ENCODE measurements at regions not wholly inside any gene's neighbourhood (a gene's known extent, or its start where the extent isn't known, plus 50 kb on each side); places are given as distances from the start of the nearest gene placed in this dataset.

DNA sequence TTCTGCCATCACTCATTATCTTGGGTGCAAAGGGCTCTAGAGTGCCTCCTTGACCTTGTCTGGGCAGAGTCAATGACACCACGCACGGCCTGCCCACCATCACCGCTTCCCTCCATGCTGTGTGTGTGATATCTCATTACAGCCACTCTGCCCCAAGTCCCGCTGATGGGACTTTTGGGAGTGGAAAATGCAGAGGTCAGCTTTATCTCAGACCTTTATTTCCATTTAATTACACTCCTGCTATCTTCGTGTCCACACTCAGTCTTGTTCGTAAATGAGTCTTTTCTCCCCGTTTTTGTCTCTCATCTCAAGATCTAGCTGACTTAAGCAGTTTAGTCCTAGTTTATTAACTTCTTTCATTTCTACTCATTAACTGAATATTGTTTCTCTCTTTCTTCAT, 226.2 kb downstream of the ICE1 start:
- no peak for TF ChIP-seq ZBTB7A (IDR thresholded peaks at IDR 0.05; ENCODE audit: low read depth)
- TF ChIP-seq CEBPB (IDR thresholded peaks at IDR 0.05), result no peak
- no peak for TF ChIP-seq FOXM1 (IDR thresholded peaks at IDR 0.05; ENCODE audit: borderline replicate concordance, low read depth)
- no peak for TF ChIP-seq RAD21 (IDR thresholded peaks at IDR 0.05; ENCODE audit: low read depth)
- no peak for TF ChIP-seq CREB1 (IDR thresholded peaks at IDR 0.05; ENCODE audit: low read depth)
- no peak for TF ChIP-seq EP300 (IDR thresholded peaks at IDR 0.05; ENCODE audit: borderline replicate concordance)
- TF ChIP-seq TEAD4 (IDR thresholded peaks at IDR 0.05), result no peak
- TF ChIP-seq EGR1 (IDR thresholded peaks at IDR 0.05), result no peak
- TF ChIP-seq YY1 (IDR thresholded peaks at IDR 0.05; ENCODE audit: low read depth), result no peak
- TF ChIP-seq TAF1 (IDR thresholded peaks at IDR 0.05; ENCODE audit: low read depth), result no peak
- TF ChIP-seq, protein P1, sequence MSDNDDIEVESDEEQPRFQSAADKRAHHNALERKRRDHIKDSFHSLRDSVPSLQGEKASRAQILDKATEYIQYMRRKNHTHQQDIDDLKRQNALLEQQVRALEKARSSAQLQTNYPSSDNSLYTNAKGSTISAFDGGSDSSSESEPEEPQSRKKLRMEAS (IDR thresholded peaks at IDR 0.05), result no peak
- no peak for TF ChIP-seq TCF12 (IDR thresholded peaks at IDR 0.05; ENCODE audit: low read depth)
- no peak for TF ChIP-seq NFIC (IDR thresholded peaks at IDR 0.05)
- TF ChIP-seq, protein P2, sequence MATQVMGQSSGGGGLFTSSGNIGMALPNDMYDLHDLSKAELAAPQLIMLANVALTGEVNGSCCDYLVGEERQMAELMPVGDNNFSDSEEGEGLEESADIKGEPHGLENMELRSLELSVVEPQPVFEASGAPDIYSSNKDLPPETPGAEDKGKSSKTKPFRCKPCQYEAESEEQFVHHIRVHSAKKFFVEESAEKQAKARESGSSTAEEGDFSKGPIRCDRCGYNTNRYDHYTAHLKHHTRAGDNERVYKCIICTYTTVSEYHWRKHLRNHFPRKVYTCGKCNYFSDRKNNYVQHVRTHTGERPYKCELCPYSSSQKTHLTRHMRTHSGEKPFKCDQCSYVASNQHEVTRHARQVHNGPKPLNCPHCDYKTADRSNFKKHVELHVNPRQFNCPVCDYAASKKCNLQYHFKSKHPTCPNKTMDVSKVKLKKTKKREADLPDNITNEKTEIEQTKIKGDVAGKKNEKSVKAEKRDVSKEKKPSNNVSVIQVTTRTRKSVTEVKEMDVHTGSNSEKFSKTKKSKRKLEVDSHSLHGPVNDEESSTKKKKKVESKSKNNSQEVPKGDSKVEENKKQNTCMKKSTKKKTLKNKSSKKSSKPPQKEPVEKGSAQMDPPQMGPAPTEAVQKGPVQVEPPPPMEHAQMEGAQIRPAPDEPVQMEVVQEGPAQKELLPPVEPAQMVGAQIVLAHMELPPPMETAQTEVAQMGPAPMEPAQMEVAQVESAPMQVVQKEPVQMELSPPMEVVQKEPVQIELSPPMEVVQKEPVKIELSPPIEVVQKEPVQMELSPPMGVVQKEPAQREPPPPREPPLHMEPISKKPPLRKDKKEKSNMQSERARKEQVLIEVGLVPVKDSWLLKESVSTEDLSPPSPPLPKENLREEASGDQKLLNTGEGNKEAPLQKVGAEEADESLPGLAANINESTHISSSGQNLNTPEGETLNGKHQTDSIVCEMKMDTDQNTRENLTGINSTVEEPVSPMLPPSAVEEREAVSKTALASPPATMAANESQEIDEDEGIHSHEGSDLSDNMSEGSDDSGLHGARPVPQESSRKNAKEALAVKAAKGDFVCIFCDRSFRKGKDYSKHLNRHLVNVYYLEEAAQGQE (IDR thresholded peaks at IDR 0.05; ENCODE audit: low read depth), result no peak
- TF ChIP-seq, protein P3, sequence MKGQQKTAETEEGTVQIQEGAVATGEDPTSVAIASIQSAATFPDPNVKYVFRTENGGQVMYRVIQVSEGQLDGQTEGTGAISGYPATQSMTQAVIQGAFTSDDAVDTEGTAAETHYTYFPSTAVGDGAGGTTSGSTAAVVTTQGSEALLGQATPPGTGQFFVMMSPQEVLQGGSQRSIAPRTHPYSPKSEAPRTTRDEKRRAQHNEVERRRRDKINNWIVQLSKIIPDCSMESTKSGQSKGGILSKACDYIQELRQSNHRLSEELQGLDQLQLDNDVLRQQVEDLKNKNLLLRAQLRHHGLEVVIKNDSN (IDR thresholded peaks at IDR 0.05), result no peak

DNA sequence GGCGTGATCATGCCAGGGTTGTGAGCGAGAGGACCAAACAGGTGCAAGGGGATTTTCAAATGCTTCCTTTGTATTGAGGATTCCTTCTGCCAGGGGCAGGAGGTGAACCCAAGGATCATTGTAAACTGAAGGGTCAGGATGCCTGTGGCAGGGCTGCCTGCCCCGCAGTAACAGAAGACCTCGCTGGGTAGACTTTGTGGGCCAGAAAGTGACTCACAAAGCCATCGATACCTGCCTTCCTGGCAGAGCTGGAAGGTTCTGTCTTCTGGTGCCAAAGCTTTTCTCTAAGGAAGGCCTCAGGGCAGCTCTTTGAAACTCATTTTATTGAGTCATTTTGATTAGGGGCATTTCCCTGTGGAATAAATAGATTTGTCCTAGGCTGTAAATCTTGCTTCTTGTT, 223.4 kb downstream of the ICE1 start:
- TF ChIP-seq CEBPB (IDR thresholded peaks at IDR 0.05), result no peak

DNA sequence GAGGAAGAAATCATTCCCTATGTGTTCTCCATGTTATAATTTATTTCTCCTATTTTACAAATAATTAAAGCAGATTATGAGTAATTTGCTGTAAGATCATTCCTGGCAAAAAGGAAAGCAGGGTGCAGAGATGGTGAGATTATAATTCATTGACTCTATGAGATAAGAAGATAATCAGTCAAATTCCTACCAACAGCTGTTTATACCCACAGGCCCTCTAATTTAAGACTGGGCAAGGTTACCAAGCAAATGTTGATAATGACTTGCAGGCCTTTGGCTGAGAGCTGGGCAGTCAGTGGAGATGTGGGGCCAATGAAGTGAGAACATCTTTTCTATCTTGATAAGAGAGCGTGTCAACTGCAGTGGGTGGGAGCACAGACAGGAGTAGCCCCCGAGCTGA, 222.7 kb downstream of the ICE1 start:
- TF ChIP-seq TEAD4 (IDR thresholded peaks at IDR 0.05) (no peak), FOXM1 (IDR thresholded peaks at IDR 0.05; ENCODE audit: borderline replicate concordance, low read depth) (no peak), TCF12 (IDR thresholded peaks at IDR 0.05; ENCODE audit: low read depth) (no peak), NFIC (IDR thresholded peaks at IDR 0.05) (no peak), CREB1 (IDR thresholded peaks at IDR 0.05; ENCODE audit: low read depth) (no peak), CEBPB (IDR thresholded peaks at IDR 0.05) (no peak), RAD21 (IDR thresholded peaks at IDR 0.05; ENCODE audit: low read depth) (no peak), EP300 (IDR thresholded peaks at IDR 0.05; ENCODE audit: borderline replicate concordance) (no peak), EGR1 (IDR thresholded peaks at IDR 0.05) (no peak)
- TF ChIP-seq, protein P1 (IDR thresholded peaks at IDR 0.05), result no peak
- TF ChIP-seq, protein P3 (IDR thresholded peaks at IDR 0.05), result no peak

DNA sequence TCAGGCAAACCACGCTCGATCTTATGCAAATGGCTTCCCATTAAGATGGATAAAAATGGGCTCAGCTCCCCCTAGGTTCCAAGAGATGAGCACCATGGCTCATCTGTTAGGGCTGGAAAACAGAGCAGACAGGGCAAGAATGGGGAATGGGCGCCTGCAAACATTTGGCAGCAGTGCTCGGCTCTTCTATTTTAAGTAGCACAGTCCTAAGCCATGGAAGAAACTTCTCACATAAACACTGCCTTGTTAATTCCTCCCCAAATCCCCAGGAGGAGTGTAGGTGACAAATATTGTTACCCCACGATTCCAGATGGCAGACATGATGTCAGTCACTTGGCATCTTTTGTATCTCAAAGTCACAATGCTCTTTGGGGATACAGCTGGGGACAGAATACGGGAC, 221.8 kb downstream of the ICE1 start:
- no peak for TF ChIP-seq RAD21 (IDR thresholded peaks at IDR 0.05; ENCODE audit: low read depth)
- TF ChIP-seq FOXM1 (IDR thresholded peaks at IDR 0.05; ENCODE audit: borderline replicate concordance, low read depth), result no peak
- no peak for TF ChIP-seq TCF12 (IDR thresholded peaks at IDR 0.05; ENCODE audit: low read depth)
- no peak for TF ChIP-seq NFIC (IDR thresholded peaks at IDR 0.05)
- TF ChIP-seq TAF1 (IDR thresholded peaks at IDR 0.05; ENCODE audit: low read depth), result no peak
- no peak for TF ChIP-seq EGR1 (IDR thresholded peaks at IDR 0.05)
- TF ChIP-seq, protein P1 (IDR thresholded peaks at IDR 0.05), result no peak
- no peak for TF ChIP-seq CEBPB (IDR thresholded peaks at IDR 0.05)
- TF ChIP-seq YY1 (IDR thresholded peaks at IDR 0.05; ENCODE audit: low read depth), result no peak
- no peak for TF ChIP-seq CREB1 (IDR thresholded peaks at IDR 0.05; ENCODE audit: low read depth)
- TF ChIP-seq, protein P3 (IDR thresholded peaks at IDR 0.05), result no peak
- TF ChIP-seq TEAD4 (IDR thresholded peaks at IDR 0.05), result no peak
- TF ChIP-seq ZBTB7A (IDR thresholded peaks at IDR 0.05; ENCODE audit: low read depth), result no peak
- TF ChIP-seq EP300 (IDR thresholded peaks at IDR 0.05; ENCODE audit: borderline replicate concordance), result no peak
- TF ChIP-seq, protein P2 (IDR thresholded peaks at IDR 0.05; ENCODE audit: low read depth), result no peak

DNA sequence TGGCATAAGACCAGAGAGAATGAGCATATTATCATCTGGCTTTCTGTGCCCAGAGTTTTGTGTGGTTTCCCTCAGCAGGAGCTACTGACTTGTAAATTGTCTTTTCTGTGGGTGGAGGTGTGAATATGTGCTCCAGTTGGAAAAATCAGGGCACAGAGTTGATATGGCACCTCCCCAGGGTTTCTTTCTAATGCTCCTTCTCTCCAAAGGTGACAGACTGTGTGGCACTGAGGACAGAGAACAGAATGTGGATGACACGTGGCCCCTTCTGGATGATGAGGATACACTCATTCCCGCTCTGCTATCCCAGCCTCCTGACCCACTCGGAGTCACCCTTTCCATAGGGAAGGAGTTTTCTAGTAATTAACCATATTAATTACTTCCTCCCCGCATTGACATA, 221.0 kb downstream of the ICE1 start:
- no peak for TF ChIP-seq TAF1 (IDR thresholded peaks at IDR 0.05; ENCODE audit: low read depth)

DNA sequence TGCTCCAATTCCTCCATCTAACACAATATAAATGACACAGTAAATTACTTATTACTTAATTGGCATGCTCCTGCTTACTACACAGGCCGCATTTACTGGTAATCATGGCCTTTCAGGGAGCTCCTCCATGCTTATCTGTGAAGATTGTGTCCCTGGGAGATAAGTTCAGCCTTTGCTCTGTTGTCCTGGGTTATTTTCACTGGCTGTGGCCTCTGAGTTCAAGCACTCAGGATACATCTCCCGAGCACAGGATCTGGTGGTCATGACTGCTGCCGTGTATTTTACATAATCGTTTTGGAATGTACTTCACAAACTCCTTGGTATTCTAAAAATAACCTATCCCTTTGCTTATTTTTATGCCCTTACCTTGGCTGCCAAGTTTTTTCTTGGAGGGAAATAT, 215.7 kb downstream of the ICE1 start:
- no peak for TF ChIP-seq EGR1 (IDR thresholded peaks at IDR 0.05)
- TF ChIP-seq TAF1 (IDR thresholded peaks at IDR 0.05; ENCODE audit: low read depth), result no peak
- TF ChIP-seq YY1 (IDR thresholded peaks at IDR 0.05; ENCODE audit: low read depth), result no peak
- TF ChIP-seq NFIC (IDR thresholded peaks at IDR 0.05), result no peak
- TF ChIP-seq TCF12 (IDR thresholded peaks at IDR 0.05; ENCODE audit: low read depth), result no peak
